ENCODE measurements at regions not wholly inside any gene's neighbourhood (a gene's known extent, or its start where the extent isn't known, plus 50 kb on each side); places are given as distances from the start of the nearest gene placed in this dataset.
"Not testable (repeated sequence)": the region's sequence is repeated elsewhere in the genome, so short reads cannot be mapped to it uniquely, and the experiment has no call there.

DNA sequence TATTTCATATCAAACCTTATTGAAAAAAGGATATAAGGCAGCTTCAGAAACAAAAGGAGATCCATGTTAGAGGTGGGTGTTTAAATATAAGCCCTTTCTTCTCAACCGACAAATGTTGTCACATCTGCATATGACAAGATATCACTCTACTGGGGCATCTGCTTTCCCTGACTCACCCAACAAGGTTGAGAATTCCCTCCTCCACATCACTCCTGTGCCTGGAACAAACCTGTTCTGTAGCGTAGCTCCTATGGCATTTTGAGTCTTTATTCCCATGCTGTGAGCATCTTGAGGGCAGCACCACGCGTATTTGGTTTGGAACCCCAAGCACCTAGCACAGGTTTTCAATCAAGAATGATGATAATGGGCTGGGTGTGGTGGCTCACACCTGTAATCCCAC is 59.4 kb upstream of the ZFHX3 start:
- H3K36me3 ChIP-seq: no peaks in the 10 kb centered on the region
- H3K4me1 ChIP-seq: no peaks in the 10 kb centered on the region
- DNase-seq: no peak
- H3K27ac ChIP-seq: no peak overlapping the region
- TF ChIP-seq POLR2A (IDR thresholded peaks at IDR 0.05): no peak
- TF ChIP-seq, protein P1, sequence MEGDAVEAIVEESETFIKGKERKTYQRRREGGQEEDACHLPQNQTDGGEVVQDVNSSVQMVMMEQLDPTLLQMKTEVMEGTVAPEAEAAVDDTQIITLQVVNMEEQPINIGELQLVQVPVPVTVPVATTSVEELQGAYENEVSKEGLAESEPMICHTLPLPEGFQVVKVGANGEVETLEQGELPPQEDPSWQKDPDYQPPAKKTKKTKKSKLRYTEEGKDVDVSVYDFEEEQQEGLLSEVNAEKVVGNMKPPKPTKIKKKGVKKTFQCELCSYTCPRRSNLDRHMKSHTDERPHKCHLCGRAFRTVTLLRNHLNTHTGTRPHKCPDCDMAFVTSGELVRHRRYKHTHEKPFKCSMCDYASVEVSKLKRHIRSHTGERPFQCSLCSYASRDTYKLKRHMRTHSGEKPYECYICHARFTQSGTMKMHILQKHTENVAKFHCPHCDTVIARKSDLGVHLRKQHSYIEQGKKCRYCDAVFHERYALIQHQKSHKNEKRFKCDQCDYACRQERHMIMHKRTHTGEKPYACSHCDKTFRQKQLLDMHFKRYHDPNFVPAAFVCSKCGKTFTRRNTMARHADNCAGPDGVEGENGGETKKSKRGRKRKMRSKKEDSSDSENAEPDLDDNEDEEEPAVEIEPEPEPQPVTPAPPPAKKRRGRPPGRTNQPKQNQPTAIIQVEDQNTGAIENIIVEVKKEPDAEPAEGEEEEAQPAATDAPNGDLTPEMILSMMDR (IDR thresholded peaks at IDR 0.05): no peak
- H3K27me3 ChIP-seq: no peaks in the 10 kb centered on the region
- no peaks in the 10 kb centered on the region for H3K9me3 ChIP-seq
- no peak overlapping the region for H3K4me3 ChIP-seq

GRCh38 chr16:73106329-73107034 is 58.6 kb upstream of the ZFHX3 start:
- no peaks in the 10 kb centered on the region for H3K27me3 ChIP-seq
- TF ChIP-seq, protein P1 (IDR thresholded peaks at IDR 0.05): no peak
- no peak for TF ChIP-seq POLR2A (IDR thresholded peaks at IDR 0.05)
- no peak for DNase-seq
- H3K9me3 ChIP-seq: no peaks in the 10 kb centered on the region
- no peaks in the 10 kb centered on the region for H3K4me1 ChIP-seq
- no peak overlapping the region for H3K4me3 ChIP-seq
- no peaks in the 10 kb centered on the region for H3K36me3 ChIP-seq
- H3K27ac ChIP-seq: no peak overlapping the region

- TF ChIP-seq POLR2A (IDR thresholded peaks at IDR 0.05): no peak
- TF ChIP-seq, protein P1 (IDR thresholded peaks at IDR 0.05): no peak
- no peak overlapping the region for H3K4me3 ChIP-seq
- H3K36me3 ChIP-seq: no peaks in the 10 kb centered on the region
- no peaks in the 10 kb centered on the region for H3K27me3 ChIP-seq
- H3K27ac ChIP-seq: no peak overlapping the region
- H3K4me1 ChIP-seq: no peaks in the 10 kb centered on the region
- no peaks in the 10 kb centered on the region for H3K9me3 ChIP-seq
- DNase-seq: no peak
Measured at GRCh38 chr16:73101568-73101967, 53.6 kb upstream of the ZFHX3 start.

DNA sequence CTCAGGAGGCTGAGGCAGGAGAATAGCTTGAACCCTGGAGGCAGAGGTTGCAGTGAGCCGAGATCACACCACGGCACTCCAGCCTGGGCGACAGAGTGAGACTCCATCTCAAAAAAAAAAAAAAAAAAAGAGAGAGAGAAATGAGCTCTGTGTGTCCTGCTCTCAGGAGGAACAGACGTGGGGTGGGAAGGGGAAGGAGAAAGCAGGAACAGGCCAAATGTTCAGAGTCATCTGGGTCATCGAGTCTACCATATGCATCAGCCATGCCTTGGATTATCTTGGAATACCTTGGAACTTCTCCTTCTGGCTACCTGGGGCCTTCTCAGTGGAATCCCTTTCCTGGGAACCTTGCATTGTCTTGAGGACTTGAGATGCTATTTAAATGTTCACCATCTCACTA is 51.7 kb upstream of the ZFHX3 start:
- H3K9me3 ChIP-seq, H3K36me3 ChIP-seq: not testable (repeated sequence)

More for the DNA sequence above, 51.7 kb upstream of the ZFHX3 start:
- not testable (repeated sequence) for H3K27ac ChIP-seq, DNase-seq, H3K4me1 ChIP-seq, H3K27me3 ChIP-seq, H3K4me3 ChIP-seq
